ENCODE measurements at regions not wholly inside any gene's neighbourhood (a gene's known extent, or its start where the extent isn't known, plus 50 kb on each side); places are given as distances from the start of the nearest gene placed in this dataset.

DNA sequence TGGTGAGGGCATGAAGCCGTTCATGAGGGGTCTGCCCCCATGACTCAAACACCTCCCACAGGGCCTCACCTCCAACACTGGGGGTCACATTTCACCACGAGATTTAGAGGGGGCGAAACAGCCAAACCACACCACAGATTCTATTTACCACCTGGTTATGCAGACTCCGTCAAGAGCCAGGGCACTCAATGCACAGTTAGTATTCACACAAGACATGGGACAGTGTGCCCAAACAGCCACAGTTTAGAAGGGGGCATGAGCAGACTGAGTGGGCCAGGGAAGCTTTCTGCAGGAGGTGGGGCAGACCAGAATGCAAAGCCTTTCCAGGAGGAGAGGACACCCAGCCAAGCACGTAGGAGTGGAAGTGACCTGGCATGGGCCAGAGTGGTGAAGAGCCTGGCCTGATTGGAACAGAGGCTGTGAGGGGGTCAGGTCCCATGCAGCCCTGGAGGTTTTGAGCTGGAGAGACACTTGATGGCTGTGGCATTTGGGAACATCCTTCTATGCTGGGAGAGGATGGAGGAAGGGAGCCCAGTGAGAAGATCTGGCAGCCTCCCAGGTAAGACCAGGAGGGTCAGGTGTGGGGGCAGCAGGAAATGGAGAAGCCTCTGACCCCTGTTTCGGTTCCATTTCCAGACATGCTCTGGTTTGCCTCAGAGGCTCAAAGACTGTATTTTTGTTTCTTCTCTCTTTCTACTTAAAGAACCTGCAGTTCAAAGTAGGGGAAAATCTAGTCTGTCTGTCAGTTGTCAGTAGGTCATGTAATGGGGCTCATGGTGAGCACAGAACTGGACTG lies 199.1 kb upstream of the NCAM1 start:
- TF ChIP-seq, protein P1, sequence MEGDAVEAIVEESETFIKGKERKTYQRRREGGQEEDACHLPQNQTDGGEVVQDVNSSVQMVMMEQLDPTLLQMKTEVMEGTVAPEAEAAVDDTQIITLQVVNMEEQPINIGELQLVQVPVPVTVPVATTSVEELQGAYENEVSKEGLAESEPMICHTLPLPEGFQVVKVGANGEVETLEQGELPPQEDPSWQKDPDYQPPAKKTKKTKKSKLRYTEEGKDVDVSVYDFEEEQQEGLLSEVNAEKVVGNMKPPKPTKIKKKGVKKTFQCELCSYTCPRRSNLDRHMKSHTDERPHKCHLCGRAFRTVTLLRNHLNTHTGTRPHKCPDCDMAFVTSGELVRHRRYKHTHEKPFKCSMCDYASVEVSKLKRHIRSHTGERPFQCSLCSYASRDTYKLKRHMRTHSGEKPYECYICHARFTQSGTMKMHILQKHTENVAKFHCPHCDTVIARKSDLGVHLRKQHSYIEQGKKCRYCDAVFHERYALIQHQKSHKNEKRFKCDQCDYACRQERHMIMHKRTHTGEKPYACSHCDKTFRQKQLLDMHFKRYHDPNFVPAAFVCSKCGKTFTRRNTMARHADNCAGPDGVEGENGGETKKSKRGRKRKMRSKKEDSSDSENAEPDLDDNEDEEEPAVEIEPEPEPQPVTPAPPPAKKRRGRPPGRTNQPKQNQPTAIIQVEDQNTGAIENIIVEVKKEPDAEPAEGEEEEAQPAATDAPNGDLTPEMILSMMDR (IDR thresholded peaks at IDR 0.05) = no peak
- TF ChIP-seq POLR2A (IDR thresholded peaks at IDR 0.05) = no peak

Measured in breast epithelium (tissue), 3 donors.